ENCODE measurements at regions not wholly inside any gene's neighbourhood (a gene's known extent, or its start where the extent isn't known, plus 50 kb on each side); places are given as distances from the start of the nearest gene placed in this dataset.

- Histone ChIP-seq H3K9me1 (ENCODE audit: control insufficient read depth, insufficient read depth, low read length) (no peaks in the 10 kb centered on the region), H3K9ac (ENCODE audit: insufficient read depth in 1 of 2, low read depth in 2 of 2, low read length in 2 of 2) (no peak overlapping the region), H4K20me1 (replicated peaks; ENCODE audit: control insufficient read depth, insufficient read depth, low read length) (no peaks in the 10 kb centered on the region), H3K27ac (ENCODE audit: extremely low read depth, low read depth, low read length) (no peak overlapping the region), H3K4me2 (ENCODE audit: insufficient read depth, low read length) (no peak overlapping the region), H3K4me1 (replicated peaks in 1 of 2; ENCODE audit: control insufficient read depth in 2 of 2, insufficient read depth in 2 of 2, low read length in 2 of 2) (no peaks in the 10 kb centered on the region), H3K36me3 (ENCODE audit: control insufficient read depth, insufficient read depth, low read length) (no peaks in the 10 kb centered on the region), H3K27me3 (ENCODE audit: control insufficient read depth in 2 of 2, insufficient read depth in 2 of 2, low read length in 2 of 2) (no peaks in the 10 kb centered on the region), H3K4me3 (no peak overlapping the region), H3K9me3 (replicated peaks; ENCODE audit: control insufficient read depth, insufficient read depth, low read depth, low read length) (no peaks in the 10 kb centered on the region), H3K79me2 (ENCODE audit: control insufficient read depth, insufficient read depth, low read length) (no peaks in the 10 kb centered on the region), H2AFZ (ENCODE audit: low read depth, low read length) (no peak overlapping the region)
- intact Hi-C loops (cut with micrococcal nuclease) (no loop called here), in situ Hi-C loops (cut with MboI) (no loop called here)
- DNase-seq (ENCODE audit: extremely low read depth in 1 of 4, low spot score in 3 of 4) (no peak), FAIRE-seq (no peak), ATAC-seq (no peak)
- POLR2A ChIA-PET, result no interaction called here
- 0% methylated on average over 2 of the region's 2 CpGs for WGBS (ENCODE audit: insufficient coverage, low coverage, missing lambda C conversion rate)
- CTCF ChIA-PET (ENCODE audit: low intra/inter-chr PET ratio), result no interaction called here
- TF ChIP-seq, protein P1, sequence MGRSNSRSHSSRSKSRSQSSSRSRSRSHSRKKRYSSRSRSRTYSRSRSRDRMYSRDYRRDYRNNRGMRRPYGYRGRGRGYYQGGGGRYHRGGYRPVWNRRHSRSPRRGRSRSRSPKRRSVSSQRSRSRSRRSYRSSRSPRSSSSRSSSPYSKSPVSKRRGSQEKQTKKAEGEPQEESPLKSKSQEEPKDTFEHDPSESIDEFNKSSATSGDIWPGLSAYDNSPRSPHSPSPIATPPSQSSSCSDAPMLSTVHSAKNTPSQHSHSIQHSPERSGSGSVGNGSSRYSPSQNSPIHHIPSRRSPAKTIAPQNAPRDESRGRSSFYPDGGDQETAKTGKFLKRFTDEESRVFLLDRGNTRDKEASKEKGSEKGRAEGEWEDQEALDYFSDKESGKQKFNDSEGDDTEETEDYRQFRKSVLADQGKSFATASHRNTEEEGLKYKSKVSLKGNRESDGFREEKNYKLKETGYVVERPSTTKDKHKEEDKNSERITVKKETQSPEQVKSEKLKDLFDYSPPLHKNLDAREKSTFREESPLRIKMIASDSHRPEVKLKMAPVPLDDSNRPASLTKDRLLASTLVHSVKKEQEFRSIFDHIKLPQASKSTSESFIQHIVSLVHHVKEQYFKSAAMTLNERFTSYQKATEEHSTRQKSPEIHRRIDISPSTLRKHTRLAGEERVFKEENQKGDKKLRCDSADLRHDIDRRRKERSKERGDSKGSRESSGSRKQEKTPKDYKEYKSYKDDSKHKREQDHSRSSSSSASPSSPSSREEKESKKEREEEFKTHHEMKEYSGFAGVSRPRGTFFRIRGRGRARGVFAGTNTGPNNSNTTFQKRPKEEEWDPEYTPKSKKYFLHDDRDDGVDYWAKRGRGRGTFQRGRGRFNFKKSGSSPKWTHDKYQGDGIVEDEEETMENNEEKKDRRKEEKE (IDR thresholded peaks at IDR 0.05; ENCODE audit: borderline replicate concordance in 1 of 2, control insufficient read depth in 1 of 2, low read depth in 2 of 2, low read length in 1 of 2), result no peak
- no peak for TF ChIP-seq RAD21 (CRISPR knock-in tag; conservative IDR thresholded peaks at IDR 0.05 in 1 of 2, IDR thresholded peaks at IDR 0.05 in 1 of 2)
- no peak for TF ChIP-seq ZNF143 (CRISPR knock-in tag; IDR thresholded peaks at IDR 0.05)
- no peak for TF ChIP-seq SAFB (IDR thresholded peaks at IDR 0.05; ENCODE audit: borderline replicate concordance, low read depth, low read length)
- TF ChIP-seq NBN (IDR thresholded peaks at IDR 0.05; ENCODE audit: low read depth), result no peak
- TF ChIP-seq CBX3 (IDR thresholded peaks at IDR 0.05; ENCODE audit: borderline replicate concordance in 1 of 2, low read length in 2 of 2), result no peak
- TF ChIP-seq, protein P2, sequence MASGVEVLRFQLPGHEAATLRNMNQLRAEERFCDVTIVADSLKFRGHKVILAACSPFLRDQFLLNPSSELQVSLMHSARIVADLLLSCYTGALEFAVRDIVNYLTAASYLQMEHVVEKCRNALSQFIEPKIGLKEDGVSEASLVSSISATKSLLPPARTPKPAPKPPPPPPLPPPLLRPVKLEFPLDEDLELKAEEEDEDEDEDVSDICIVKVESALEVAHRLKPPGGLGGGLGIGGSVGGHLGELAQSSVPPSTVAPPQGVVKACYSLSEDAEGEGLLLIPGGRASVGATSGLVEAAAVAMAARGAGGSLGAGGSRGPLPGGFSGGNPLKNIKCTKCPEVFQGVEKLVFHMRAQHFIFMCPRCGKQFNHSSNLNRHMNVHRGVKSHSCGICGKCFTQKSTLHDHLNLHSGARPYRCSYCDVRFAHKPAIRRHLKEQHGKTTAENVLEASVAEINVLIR (CRISPR knock-in tag; IDR thresholded peaks at IDR 0.05), result no peak
- no peak for TF ChIP-seq ZNF184 (CRISPR knock-in tag; IDR thresholded peaks at IDR 0.05)
- no peak for TF ChIP-seq MED1 (CRISPR knock-in tag; IDR thresholded peaks at IDR 0.05; ENCODE audit: borderline replicate concordance)
- no peak for TF ChIP-seq NCOR1 (IDR thresholded peaks at IDR 0.05)
- TF ChIP-seq, protein P3, sequence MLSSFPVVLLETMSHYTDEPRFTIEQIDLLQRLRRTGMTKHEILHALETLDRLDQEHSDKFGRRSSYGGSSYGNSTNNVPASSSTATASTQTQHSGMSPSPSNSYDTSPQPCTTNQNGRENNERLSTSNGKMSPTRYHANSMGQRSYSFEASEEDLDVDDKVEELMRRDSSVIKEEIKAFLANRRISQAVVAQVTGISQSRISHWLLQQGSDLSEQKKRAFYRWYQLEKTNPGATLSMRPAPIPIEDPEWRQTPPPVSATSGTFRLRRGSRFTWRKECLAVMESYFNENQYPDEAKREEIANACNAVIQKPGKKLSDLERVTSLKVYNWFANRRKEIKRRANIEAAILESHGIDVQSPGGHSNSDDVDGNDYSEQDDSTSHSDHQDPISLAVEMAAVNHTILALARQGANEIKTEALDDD (IDR thresholded peaks at IDR 0.05), result no peak
- no TSS peak for BruUV-seq (replicated peaks)
Observed at GRCh38 chr12:100698518-100698917, 96.1 kb upstream of the ANO4 start.

Data from K562 (cell line).